ENCODE measurements at regions not wholly inside any gene's neighbourhood (a gene's known extent, or its start where the extent isn't known, plus 50 kb on each side); places are given as distances from the start of the nearest gene placed in this dataset.

- TF ChIP-seq CTCF (conservative IDR thresholded peaks at IDR 0.05) = no peak
- H3K27ac ChIP-seq = no peak overlapping the region
Observed at GRCh38 chr1:209356976-209357377, 226.5 kb upstream of the CAMK1G start.

GRCh38 chr1:209363112-209363511, 220.4 kb upstream of the CAMK1G start:
- H3K27ac ChIP-seq = peak overlapping the region; percentile 63
- TF ChIP-seq CTCF (conservative IDR thresholded peaks at IDR 0.05) = no peak

- no peak for TF ChIP-seq CTCF (conservative IDR thresholded peaks at IDR 0.05)
- peak overlapping the region; percentile 63; the same call in 1 of the 2 replicates for H3K27ac ChIP-seq
Observed at GRCh38 chr1:209364716-209365115, 218.8 kb upstream of the CAMK1G start.

GRCh38 chr1:209367061-209367772, 216.3 kb upstream of the CAMK1G start:
- no peak overlapping the region for H3K27ac ChIP-seq
- TF ChIP-seq CTCF (conservative IDR thresholded peaks at IDR 0.05) = no peak

GRCh38 chr1:209368864-209369598, 214.5 kb upstream of the CAMK1G start:
- H3K27ac ChIP-seq = no peak overlapping the region
- TF ChIP-seq CTCF (conservative IDR thresholded peaks at IDR 0.05) = no peak

- no peak for TF ChIP-seq CTCF (conservative IDR thresholded peaks at IDR 0.05)
- H3K27ac ChIP-seq = no peak overlapping the region
Observed at GRCh38 chr1:209370241-209370995, 213.1 kb upstream of the CAMK1G start.

GRCh38 chr1:209375097-209375496, 208.4 kb upstream of the CAMK1G start:
- H3K27ac ChIP-seq = peak overlapping the region; percentile 26

More at GRCh38 chr1:209375097-209375496, 208.4 kb upstream of the CAMK1G start:
- TF ChIP-seq CTCF (conservative IDR thresholded peaks at IDR 0.05) = no peak
